ENCODE measurements at regions not wholly inside any gene's neighbourhood (a gene's known extent, or its start where the extent isn't known, plus 50 kb on each side); places are given as distances from the start of the nearest gene placed in this dataset.

- TF ChIP-seq SUZ12 (IDR thresholded peaks at IDR 0.05; ENCODE audit: extremely low read depth, insufficient read depth, insufficient read length) (no peak), YY1 (IDR thresholded peaks at IDR 0.05; ENCODE audit: insufficient read depth, insufficient read length) (no peak), ZNF274 (IDR thresholded peaks at IDR 0.05; ENCODE audit: low read depth, low read length) (no peak)
These were observed 569.9 kb downstream of the UQCRFS1 start for GRCh38 chr19:28642787-28643683.

Data from NT2/D1 (cell line).